GM18907 (cell line): ENCODE measurements at regions not wholly inside any gene's neighbourhood (a gene's known extent, or its start where the extent isn't known, plus 50 kb on each side); places are given as distances from the start of the nearest gene placed in this dataset.
A peak's percentile ranks its signal among the peaks of the same experiment; 100 is the strongest.
"Not testable (repeated sequence)": the region's sequence is repeated elsewhere in the genome, so short reads cannot be mapped to it uniquely, and the experiment has no call there.

ENCODE experiments used
- ATAC-seq: cut with Tn5 transposase; IDR thresholded peaks from one replicate; pipeline ENCODE4 v1.9.1; 2021; ENCODE audit warnings: mild to moderate bottlenecking, moderate library complexity; ENCODE audit not compliant: unreplicated experiment

- ATAC-seq: peak; percentile 85
Measured at GRCh38 chr3:4139462-4140140, 163.6 kb upstream of the SETMAR start.

GRCh38 chr3:4140921-4141320, 162.2 kb upstream of the SETMAR start:
- ATAC-seq: no peak

GRCh38 chr3:4147556-4148118, 155.5 kb upstream of the SETMAR start:
- no peak for ATAC-seq

GRCh38 chr3:4149296-4149695, 153.9 kb upstream of the SETMAR start:
- no peak for ATAC-seq

DNA sequence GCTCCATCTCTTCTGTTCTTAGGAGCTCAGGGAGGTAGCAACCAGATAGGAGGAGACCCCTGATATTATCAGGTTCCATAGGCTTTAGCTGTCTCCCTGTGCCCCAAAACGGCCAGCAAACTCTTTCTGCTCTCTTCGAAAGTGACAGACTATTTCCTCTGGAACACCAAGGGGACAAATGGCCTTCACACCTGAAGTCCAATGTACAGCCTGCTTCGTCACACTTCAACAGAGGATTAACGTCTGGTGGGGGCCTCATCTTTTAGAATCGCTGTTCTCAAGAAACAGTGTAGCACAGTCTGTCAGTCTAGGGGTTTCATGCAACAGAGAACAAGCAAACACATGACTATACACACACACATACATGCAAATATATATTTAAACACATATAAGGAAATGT, 152.4 kb upstream of the SETMAR start:
- no peak for ATAC-seq

DNA sequence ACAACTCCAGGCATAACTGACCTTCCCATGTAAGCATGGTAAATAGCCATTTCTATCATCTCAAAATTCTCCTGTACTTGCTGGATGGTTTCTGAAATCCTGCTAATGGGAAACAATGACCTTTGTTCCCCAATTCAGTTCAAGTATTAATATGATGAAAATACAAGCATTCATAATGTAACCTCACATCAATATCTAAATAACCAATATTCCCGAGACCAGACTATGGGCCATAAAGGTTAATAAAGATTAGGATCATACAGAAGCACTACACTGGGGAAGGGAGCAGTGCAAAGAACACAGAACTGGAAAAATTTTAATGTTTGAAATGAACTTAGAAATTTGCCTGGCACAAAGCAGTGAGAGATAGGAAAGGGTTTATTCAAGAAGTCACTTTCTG, 151.3 kb upstream of the SETMAR start:
- no peak for ATAC-seq

- ATAC-seq: no peak
Measured at GRCh38 chr3:4153771-4154170, 149.4 kb upstream of the SETMAR start.

- no peak for ATAC-seq
Measured at GRCh38 chr3:4158329-4158728, 144.8 kb upstream of the SETMAR start.

- ATAC-seq: no peak
Measured at GRCh38 chr3:4162096-4162495, 141.1 kb upstream of the SETMAR start.

DNA sequence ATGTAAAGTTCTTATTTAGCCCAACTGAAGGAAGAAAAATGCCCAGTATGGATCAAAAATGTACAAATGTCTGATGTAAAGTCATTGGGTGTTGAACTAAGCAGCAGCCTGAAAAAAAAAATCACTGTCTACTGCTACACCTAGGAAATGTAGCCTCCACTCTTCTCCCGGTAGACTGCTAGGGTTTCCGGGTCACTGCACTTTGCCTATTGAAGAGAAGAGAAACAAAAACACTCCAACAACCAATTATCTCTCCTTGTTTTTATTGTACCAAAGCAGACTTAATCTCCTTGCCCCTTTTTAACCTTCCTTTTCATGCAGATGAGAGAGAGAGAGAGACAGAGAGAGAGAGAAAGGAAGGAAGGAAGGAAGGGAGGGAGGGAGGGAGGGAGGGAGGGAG, 140.2 kb upstream of the SETMAR start:
- ATAC-seq: no peak

DNA sequence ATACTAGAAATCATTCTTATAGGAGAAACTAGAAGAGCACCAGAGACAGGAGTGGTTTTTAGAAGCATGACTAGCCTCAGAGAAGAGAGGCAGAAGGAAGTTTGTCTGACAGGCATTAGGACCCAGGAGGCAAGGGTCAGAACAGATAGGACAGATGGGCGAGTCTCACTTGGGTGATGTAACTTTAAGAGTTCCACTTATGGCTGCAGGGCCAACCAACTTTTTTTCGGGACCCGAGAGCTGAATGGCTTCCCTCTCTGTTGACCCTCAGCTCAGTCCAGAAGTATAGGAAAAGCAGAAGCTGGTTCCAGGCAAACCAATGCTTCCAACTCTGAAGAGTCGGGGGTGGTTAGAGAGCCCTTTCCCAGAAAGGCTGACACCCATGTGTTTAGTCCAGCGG, 136.6 kb upstream of the SETMAR start:
- no peak for ATAC-seq

DNA sequence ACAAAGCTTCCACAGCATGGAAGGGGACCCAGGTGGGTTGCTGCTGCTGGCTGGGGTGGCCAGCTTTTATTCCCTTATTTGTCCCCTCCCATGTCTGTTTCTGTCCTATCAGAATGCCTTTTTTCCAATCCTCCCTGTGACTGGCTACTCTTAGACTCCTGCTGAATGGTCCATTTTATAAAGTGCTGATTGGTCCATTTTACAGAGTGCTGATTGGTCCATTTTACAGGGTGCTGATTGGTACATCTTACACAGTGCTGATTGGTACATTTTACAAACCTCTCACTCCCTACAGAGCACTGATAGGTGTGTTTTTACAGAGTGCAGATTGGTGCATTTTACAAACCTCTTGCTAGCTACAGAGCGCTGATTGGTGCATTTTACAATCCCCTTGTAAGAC, 135.9 kb upstream of the SETMAR start:
- ATAC-seq: not testable (repeated sequence)

DNA sequence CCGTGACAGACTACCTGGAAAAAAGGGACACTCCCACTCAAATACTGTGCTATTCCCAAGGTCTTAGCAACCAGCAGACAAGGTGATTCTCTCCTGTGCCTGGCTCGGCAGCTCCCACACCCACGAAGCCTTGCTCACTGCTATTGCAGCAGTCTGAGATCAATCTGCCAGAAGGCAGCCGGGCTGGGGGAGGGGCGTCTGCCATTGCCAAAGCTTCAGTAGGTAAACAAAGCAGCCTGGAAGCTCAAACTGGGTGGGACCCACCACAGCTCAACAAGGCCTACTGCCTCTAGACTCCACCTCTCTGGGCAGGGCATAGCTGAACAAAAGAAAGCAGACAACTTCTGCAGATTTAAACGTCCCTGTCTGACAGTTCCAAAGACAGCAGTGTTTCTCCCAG, 128.4 kb upstream of the SETMAR start:
- ATAC-seq: no peak

DNA sequence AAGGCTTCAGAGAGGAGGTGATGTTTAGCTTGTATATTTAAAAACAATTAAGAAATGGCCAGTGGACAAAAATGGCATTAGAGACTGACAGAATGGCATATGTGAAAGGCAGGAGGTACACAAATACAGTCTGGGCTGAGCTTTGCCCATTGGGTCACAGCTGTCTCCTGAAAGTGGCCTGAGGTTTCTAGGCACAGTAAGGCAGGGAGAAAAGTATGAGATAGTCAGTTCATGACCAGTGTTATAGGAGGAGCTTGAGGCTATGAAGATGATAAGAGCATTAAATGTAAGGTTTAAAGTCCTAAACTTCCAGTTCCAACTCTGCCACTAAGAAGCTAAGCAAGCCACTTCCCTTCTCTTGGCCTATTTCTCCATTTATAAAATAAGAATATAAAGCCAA, 111.2 kb upstream of the SETMAR start:
- no peak for ATAC-seq

DNA sequence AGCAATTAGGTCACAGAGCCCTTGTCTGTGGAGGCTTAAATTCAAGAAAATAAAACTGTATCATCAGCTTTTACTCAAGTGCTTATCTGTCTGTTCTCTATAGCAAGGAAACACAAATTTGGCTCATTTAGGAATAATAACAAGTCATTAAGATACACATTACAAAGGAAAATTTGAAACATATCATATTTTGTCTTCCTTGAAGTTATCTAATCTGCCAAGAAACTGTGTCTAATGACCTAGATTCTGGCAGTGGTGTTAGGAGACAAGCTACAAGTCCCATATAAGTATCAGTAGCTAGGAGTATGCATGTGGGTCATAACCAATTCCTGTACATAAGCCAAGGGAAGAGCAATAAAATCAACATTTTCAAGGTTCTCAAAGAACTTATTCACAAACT, 108.2 kb upstream of the SETMAR start:
- ATAC-seq: no peak

DNA sequence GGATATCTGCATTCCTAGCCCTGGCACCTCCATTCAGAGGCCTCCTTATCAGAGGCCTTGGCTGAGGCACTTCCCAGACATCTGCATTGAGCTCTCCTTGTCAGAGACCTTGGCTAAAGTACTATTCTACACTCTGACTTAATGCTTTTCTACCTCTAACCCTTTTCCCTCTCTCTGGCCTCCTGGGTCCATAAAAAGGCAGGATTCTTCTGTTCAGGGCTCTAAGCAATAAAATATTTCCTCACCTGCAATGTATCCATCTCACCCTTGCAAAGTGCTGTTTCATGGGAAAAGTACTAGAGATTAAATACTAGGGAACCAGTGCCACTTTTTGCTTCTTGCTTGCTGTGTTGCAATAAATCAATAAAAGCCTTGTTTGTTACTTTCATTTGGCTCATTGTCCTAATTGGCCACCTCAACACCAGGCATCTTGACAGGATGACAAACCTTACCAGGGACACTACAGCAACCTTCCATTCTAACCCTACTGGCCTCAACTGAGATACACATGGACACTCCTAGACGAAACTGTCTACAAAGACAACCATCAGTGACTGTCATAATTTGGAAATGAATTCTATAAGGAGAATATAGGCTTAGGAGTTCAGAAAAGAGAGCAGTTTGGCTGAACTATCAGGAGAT, 106.5 kb upstream of the SETMAR start:
- no peak for ATAC-seq

DNA sequence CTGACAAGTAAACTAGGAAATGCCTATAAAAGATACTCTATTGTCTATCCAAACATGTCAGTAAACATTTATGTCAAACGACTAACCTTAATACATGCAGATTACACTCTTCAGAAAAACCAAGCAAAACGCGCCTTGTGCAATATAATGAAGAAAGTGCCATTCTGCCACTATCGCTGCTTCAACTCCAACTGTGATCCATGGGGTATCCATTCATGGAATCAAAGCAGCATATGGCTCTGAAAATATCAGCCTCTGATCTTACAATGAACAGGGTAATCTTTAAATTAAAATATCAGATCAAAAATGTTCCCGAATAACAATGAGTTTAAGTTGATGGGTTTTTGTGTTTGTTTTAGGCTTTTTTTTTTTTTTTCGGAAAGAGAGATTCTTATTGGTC, 105.5 kb upstream of the SETMAR start:
- ATAC-seq: no peak

GRCh38 chr3:4198491-4198890, 104.7 kb upstream of the SETMAR start:
- ATAC-seq: no peak

GRCh38 chr3:4204776-4205175, 98.4 kb upstream of the SETMAR start:
- ATAC-seq: not testable (repeated sequence)

DNA sequence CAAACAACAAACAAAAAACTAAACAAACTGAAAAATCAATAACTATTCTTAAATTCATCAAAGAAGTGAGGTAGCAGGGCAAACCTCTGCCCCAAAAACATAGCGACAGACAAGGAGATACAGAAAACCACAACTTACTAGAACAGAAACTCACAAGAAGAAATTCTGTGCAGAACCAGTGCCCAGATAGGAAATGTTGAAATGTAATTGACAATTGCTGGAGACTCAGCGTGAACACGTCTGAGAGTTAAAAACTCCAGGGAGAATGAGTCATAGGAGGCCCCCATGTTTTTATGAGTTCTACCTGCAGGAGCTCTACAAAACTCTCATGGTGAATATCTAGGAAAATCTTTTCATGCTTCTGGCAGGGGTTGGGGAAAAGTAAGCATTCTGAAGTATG, 95.5 kb upstream of the SETMAR start:
- no peak for ATAC-seq

GRCh38 chr3:4208556-4208955, 94.6 kb upstream of the SETMAR start:
- no peak for ATAC-seq

DNA sequence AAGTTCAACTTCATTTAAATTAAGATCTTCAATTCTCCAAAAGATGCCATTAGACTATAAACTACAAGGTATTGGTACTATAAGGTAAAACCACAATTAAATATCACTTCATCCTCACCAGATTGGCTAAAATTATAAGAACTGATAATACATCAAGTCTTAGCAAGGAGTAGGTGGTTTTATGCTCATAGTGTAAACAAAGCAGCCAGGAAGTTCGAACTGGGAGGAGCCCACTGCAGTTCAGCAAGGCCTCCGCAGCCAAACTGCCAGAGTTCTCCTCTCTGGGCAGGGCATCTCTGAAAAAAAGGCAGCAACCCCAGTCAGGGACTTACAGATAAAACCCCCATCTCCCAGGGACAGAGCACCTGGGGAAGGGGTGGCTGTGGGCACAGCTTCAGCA, 91.6 kb upstream of the SETMAR start:
- ATAC-seq: no peak

GRCh38 chr3:4213420-4213819, 89.7 kb upstream of the SETMAR start:
- not testable (repeated sequence) for ATAC-seq
